ENCODE measurements at regions not wholly inside any gene's neighbourhood (a gene's known extent, or its start where the extent isn't known, plus 50 kb on each side); places are given as distances from the start of the nearest gene placed in this dataset.

GRCh38 chr3:110474397-110474796 is 597.2 kb upstream of the NECTIN3 start:
- 88% methylated on average over 2 of the region's 2 CpGs for WGBS
- Histone ChIP-seq H3K27me3 (ENCODE audit: control insufficient read depth in 4 of 4, insufficient read depth in 4 of 4, low read length in 3 of 4) (no peaks in the 10 kb centered on the region), H3K4me1 (ENCODE audit: control insufficient read depth in 4 of 4, insufficient read depth in 4 of 4, low read length in 3 of 4) (no peaks in the 10 kb centered on the region), H3K9me3 (ENCODE audit: control insufficient read depth in 4 of 4, low read length in 3 of 4) (no peaks in the 10 kb centered on the region), H3K36me3 (ENCODE audit: control insufficient read depth in 4 of 4, insufficient read depth in 3 of 4, low read depth in 1 of 4, low read length in 3 of 4) (no peaks in the 10 kb centered on the region), H3K4me3 (ENCODE audit: low read depth in 1 of 3, low read length in 3 of 3) (no peak overlapping the region), H3K9ac (ENCODE audit: low read depth in 1 of 2, low read length in 2 of 2) (no peak overlapping the region), H3K27ac (ENCODE audit: low read depth in 1 of 2, low read length in 2 of 2) (no peak overlapping the region)
- TF ChIP-seq GABPA (IDR thresholded peaks at IDR 0.05 in 1 of 2, conservative IDR thresholded peaks at IDR 0.05 in 1 of 2) (no peak), FOXA2 (IDR thresholded peaks at IDR 0.05) (no peak), ATF3 (IDR thresholded peaks at IDR 0.05) (no peak), TAF1 (conservative IDR thresholded peaks at IDR 0.05) (no peak), JUND (IDR thresholded peaks at IDR 0.05) (no peak), FOXA1 (IDR thresholded peaks at IDR 0.05) (no peak)
- no peak for DNase-seq (ENCODE audit: low spot score)

- H3K27ac ChIP-seq (ENCODE audit: low read depth in 1 of 2, low read length in 2 of 2): no peak overlapping the region
- H3K4me3 ChIP-seq (ENCODE audit: low read depth in 1 of 3, low read length in 3 of 3): no peak overlapping the region
- no peaks in the 10 kb centered on the region for H3K27me3 ChIP-seq (ENCODE audit: control insufficient read depth in 4 of 4, insufficient read depth in 4 of 4, low read length in 3 of 4)
- H3K4me1 ChIP-seq (ENCODE audit: control insufficient read depth in 4 of 4, insufficient read depth in 4 of 4, low read length in 3 of 4): no peaks in the 10 kb centered on the region
- no peaks in the 10 kb centered on the region for H3K9me3 ChIP-seq (ENCODE audit: control insufficient read depth in 4 of 4, low read length in 3 of 4)
- 95% methylated on average over 4 of the region's 4 CpGs for WGBS
- no peak overlapping the region for H3K9ac ChIP-seq (ENCODE audit: low read depth in 1 of 2, low read length in 2 of 2)
- H3K36me3 ChIP-seq (ENCODE audit: control insufficient read depth in 4 of 4, insufficient read depth in 3 of 4, low read depth in 1 of 4, low read length in 3 of 4): no peaks in the 10 kb centered on the region
- no peak for DNase-seq (ENCODE audit: low spot score)
- TF ChIP-seq FOXA2 (IDR thresholded peaks at IDR 0.05) (no peak), MAX (IDR thresholded peaks at IDR 0.05) (no peak), SP1 (IDR thresholded peaks at IDR 0.05) (no peak), RXRA (IDR thresholded peaks at IDR 0.05) (no peak), RAD21 (IDR thresholded peaks at IDR 0.05) (no peak), NR2F2 (IDR thresholded peaks at IDR 0.05) (no peak), YY1 (IDR thresholded peaks at IDR 0.05) (no peak), EGR1 (IDR thresholded peaks at IDR 0.05; ENCODE audit: low read depth in 2 of 2) (no peak), TAF1 (conservative IDR thresholded peaks at IDR 0.05) (no peak), HNF4G (IDR thresholded peaks at IDR 0.05) (no peak), JUND (IDR thresholded peaks at IDR 0.05) (no peak), ZBTB33 (IDR thresholded peaks at IDR 0.05) (no peak), CTCF (IDR thresholded peaks at IDR 0.05; ENCODE audit: low read depth, low read length, missing input control) (no peak), ATF3 (IDR thresholded peaks at IDR 0.05) (no peak), REST (IDR thresholded peaks at IDR 0.05) (no peak)
These were observed 593.1 kb upstream of the NECTIN3 start for GRCh38 chr3:110478377-110479054.
